GM12878 (cell line): ENCODE measurements at regions not wholly inside any gene's neighbourhood (a gene's known extent, or its start where the extent isn't known, plus 50 kb on each side); places are given as distances from the start of the nearest gene placed in this dataset.

Experiments
- ATAC-seq: fragments of 200-7000 bp; cut with Tn5 transposase; 3 replicates; pipeline ENCODE4 v1.9.1; 2020; ENCODE audit warnings: mild to moderate bottlenecking, moderate library complexity
- BruUV-seq: library from RNA; stranded (reverse); fragments of 400-500 nt; replicated peaks from 2 replicates; lab custom pipeline; 2021; lab: Mats Ljungman, UMichigan
- CTCF ChIA-PET: fragments of 300-600 bp; sonication (Branson Sonifier 250); formaldehyde crosslinking; extraction: SDS; loops from one replicate; lab custom pipeline; 2021; ENCODE audit warnings: inconsistent platforms; lab: Yijun Ruan, JAX
- POLR2A ChIA-PET: fragments of 350-600 bp; formaldehyde crosslinking; extraction: SDS; loops from one replicate; lab custom pipeline; 2021; ENCODE audit warnings: inconsistent platforms; lab: Charles Lee
- RAD21 ChIA-PET: fragments of 300-600 bp; sonication (Branson Sonifier 250); formaldehyde crosslinking; loops from one replicate; lab custom pipeline; 2023; ENCODE audit warnings: antibody characterized with exemption; ENCODE audit not compliant: unreplicated experiment; lab: Charles Lee
- SMC1A ChIA-PET: fragments of 300-600 bp; sonication (Branson Sonifier 250); formaldehyde crosslinking; loops from one replicate; lab custom pipeline; 2023; ENCODE audit not compliant: unreplicated experiment, uncharacterized antibody; lab: Charles Lee
- DNase-seq: peaks from one replicate; pipeline ENCODE4 v3.0.0-alpha.2; 2011; ENCODE audit warnings: low read depth, low spot score
- FAIRE-seq: peaks from 3 replicates; lab custom pipeline; 2011; peaks lifted over from hg19 to GRCh38; lab: Jason Lieb, UNC
- H2AFZ ChIP-seq: 2 replicates; pipeline ENCODE4 v1.6.0; 2011; ENCODE audit warnings: low read depth, low read length, control low read depth; ENCODE audit not compliant: control insufficient read depth
- H3K27ac ChIP-seq: 2 replicates; pipeline ENCODE4 v1.5.1; 2011; ENCODE audit warnings: control low read depth; ENCODE audit not compliant: control insufficient read depth, insufficient read depth
- H3K27me3 ChIP-seq, 2 experiments: replicated peaks in 1 of 2; 2 replicates each; pipeline versions ENCODE4 v1.6.0 to v1.6.1; 2011; ENCODE audit warnings: low read length in 1 of 2; ENCODE audit not compliant: control insufficient read depth in 2 of 2, insufficient read depth in 2 of 2
- H3K36me3 ChIP-seq, 2 experiments: 2 replicates each; pipeline ENCODE4 v1.5.1; 2011; ENCODE audit warnings: low read length in 1 of 2; ENCODE audit not compliant: control insufficient read depth in 2 of 2, insufficient read depth in 2 of 2
- H3K4me1 ChIP-seq: 2 replicates; pipeline ENCODE4 v1.6.1; 2011; ENCODE audit warnings: mild to moderate bottlenecking, low read length, moderate library complexity, mixed read lengths; ENCODE audit not compliant: control insufficient read depth, insufficient read depth
- H3K4me2 ChIP-seq: 2 replicates; pipeline ENCODE4 v1.6.0; 2011; ENCODE audit warnings: control low read depth; ENCODE audit not compliant: control insufficient read depth, insufficient read depth
- H3K4me3 ChIP-seq: fragments of 200-600 bp; sonication (generic); 2 replicates; pipeline ENCODE4 v1.5.1; 2016
- H3K79me2 ChIP-seq: 2 replicates; pipeline ENCODE4 v1.6.0; 2011; ENCODE audit warnings: low read length; ENCODE audit not compliant: control insufficient read depth, insufficient read depth
- H3K9ac ChIP-seq: 2 replicates; pipeline ENCODE4 v1.8.0; 2011; ENCODE audit warnings: low read length, control low read depth, mixed read lengths; ENCODE audit not compliant: control insufficient read depth, insufficient read depth
- H3K9me3 ChIP-seq: replicated peaks from 3 replicates; pipeline ENCODE4 v1.5.1; 2011; ENCODE audit warnings: mild to moderate bottlenecking, low read length; ENCODE audit not compliant: control insufficient read depth, insufficient read depth
- H4K20me1 ChIP-seq: 2 replicates; pipeline ENCODE4 v1.6.0; 2011; ENCODE audit not compliant: control insufficient read depth, insufficient read depth
- CBX5 ChIP-seq: sonication (generic); IDR thresholded peaks from 2 replicates; pipeline ENCODE4 v1.6.1; 2016; ENCODE audit warnings: low read depth, moderate library complexity, mild to moderate bottlenecking, inconsistent platforms
- CHD2 ChIP-seq: IDR thresholded peaks from 2 replicates; pipeline ENCODE4 v1.6.1; 2011; ENCODE audit warnings: low read depth, low read length, improper control_type of control experiment, borderline replicate concordance
- DPF2 ChIP-seq: fragments of 450-650 bp; IDR thresholded peaks from 2 replicates; pipeline ENCODE4 v1.6.1; 2017; ENCODE audit warnings: mild to moderate bottlenecking
- HSF1 ChIP-seq: fragments of 150-350 bp; IDR thresholded peaks from 2 replicates; pipeline ENCODE4 v1.6.1; 2014; ENCODE audit warnings: mild to moderate bottlenecking, low read depth, low read length
- JUND ChIP-seq: IDR thresholded peaks from 2 replicates; pipeline ENCODE4 v1.6.1; 2012; ENCODE audit warnings: low read depth, mild to moderate bottlenecking, low read length, improper control_type of control experiment, moderate library complexity
- KAT2A ChIP-seq: conservative IDR thresholded peaks from 2 replicates; pipeline ENCODE4 v1.6.1; 2011; ENCODE audit warnings: low read depth, low read length; ENCODE audit not compliant: control insufficient read depth
- MEF2A ChIP-seq: IDR thresholded peaks from 2 replicates; pipeline ENCODE4 v1.6.1; 2011; ENCODE audit warnings: low read depth, mild to moderate bottlenecking, low read length, moderate library complexity; ENCODE audit not compliant: insufficient read depth
- MTA2 ChIP-seq: fragments of 450-650 bp; IDR thresholded peaks from 2 replicates; pipeline ENCODE4 v1.6.1; 2016; ENCODE audit warnings: low read depth, mild to moderate bottlenecking, moderate library complexity
- NR2F1 ChIP-seq: fragments of 450-650 bp; conservative IDR thresholded peaks from 2 replicates; pipeline ENCODE4 v1.6.1; 2017; ENCODE audit warnings: mild to moderate bottlenecking
- PAX8 ChIP-seq: fragments of 450-650 bp; IDR thresholded peaks from 2 replicates; pipeline ENCODE4 v1.6.1; 2017; ENCODE audit warnings: mild to moderate bottlenecking, moderate library complexity
- POLR2AphosphoS2 ChIP-seq: IDR thresholded peaks from 2 replicates; pipeline ENCODE4 v1.6.1; 2011; ENCODE audit warnings: low read depth, mild to moderate bottlenecking, low read length, improper control_type of control experiment, moderate library complexity
- SMARCA5 ChIP-seq: fragments of 450-650 bp; IDR thresholded peaks from 2 replicates; pipeline ENCODE4 v1.6.1; 2017; ENCODE audit warnings: mild to moderate bottlenecking
- WRNIP1 ChIP-seq: IDR thresholded peaks from 2 replicates; pipeline ENCODE4 v1.6.1; 2011; ENCODE audit warnings: low read depth, low read length, improper control_type of control experiment, borderline replicate concordance
- ZNF207 ChIP-seq: fragments of 450-650 bp; IDR thresholded peaks from 2 replicates; pipeline ENCODE4 v1.6.1; 2014; ENCODE audit warnings: antibody characterized with exemption, mild to moderate bottlenecking, borderline replicate concordance
- WGBS: methylation state at CpG from one replicate; pipeline ENCODE4 v1.1.6; 2016; ENCODE audit warnings: low lambda C conversion rate; ENCODE audit not compliant: insufficient replicate concordance, insufficient coverage; ENCODE audit errors: missing lambda C conversion rate; 5-methylcytosine and 5-hydroxymethylcytosine counted together
- in situ Hi-C: fragments of 300-500 bp; cut with MboI; formaldehyde crosslinking; loops from 9 replicates; pipeline ENCODE4 v1.14.3; 2018; ENCODE audit warnings: mixed read lengths
- intact Hi-C: fragments of 100-400 bp; cut with micrococcal nuclease; formaldehyde crosslinking; loops from one replicate; pipeline ENCODE4 v1.14.2; 2022; ENCODE audit not compliant: unreplicated experiment
- TF ChIP-seq, protein P1 (sequence below): IDR thresholded peaks from 2 replicates; pipeline ENCODE4 v1.6.1; 2011; ENCODE audit warnings: borderline replicate concordance, low read depth, mild to moderate bottlenecking, moderate library complexity, mixed read lengths, low read length; ENCODE audit not compliant: insufficient read depth; ENCODE audit errors: extremely low read length
- TF ChIP-seq, protein P2 (sequence below): IDR thresholded peaks from 2 replicates; pipeline ENCODE4 v1.6.1; 2011; ENCODE audit warnings: low read depth, mild to moderate bottlenecking, low read length, moderate library complexity, borderline replicate concordance; ENCODE audit errors: extremely low read depth
- TF ChIP-seq, protein P3 (sequence below): fragments of 450-650 bp; IDR thresholded peaks from 2 replicates; pipeline ENCODE4 v1.6.1; 2017; ENCODE audit warnings: antibody characterized with exemption, mild to moderate bottlenecking, moderate library complexity

GRCh38 chr9:16171911-16172310, 619.1 kb downstream of the CCDC171 start (continued):
- TF ChIP-seq, protein P1, sequence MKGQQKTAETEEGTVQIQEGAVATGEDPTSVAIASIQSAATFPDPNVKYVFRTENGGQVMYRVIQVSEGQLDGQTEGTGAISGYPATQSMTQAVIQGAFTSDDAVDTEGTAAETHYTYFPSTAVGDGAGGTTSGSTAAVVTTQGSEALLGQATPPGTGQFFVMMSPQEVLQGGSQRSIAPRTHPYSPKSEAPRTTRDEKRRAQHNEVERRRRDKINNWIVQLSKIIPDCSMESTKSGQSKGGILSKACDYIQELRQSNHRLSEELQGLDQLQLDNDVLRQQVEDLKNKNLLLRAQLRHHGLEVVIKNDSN = no peak

- Histone ChIP-seq H3K36me3 (no peaks in the 10 kb centered on the region), H3K9ac (no peak overlapping the region), H3K27me3 (no peaks in the 10 kb centered on the region), H3K4me3 (no peak overlapping the region), H3K9me3 (no peaks in the 10 kb centered on the region), H3K27ac (no peak overlapping the region), H4K20me1 (no peaks in the 10 kb centered on the region), H3K79me2 (no peaks in the 10 kb centered on the region), H2AFZ (no peak overlapping the region), H3K4me2 (no peak overlapping the region), H3K4me1 (no peaks in the 10 kb centered on the region)
- ChIA-PET POLR2A (no interaction called here), CTCF (interaction anchor here (0.9 kb wide), 1 partner anchor 10 kb away, joined by 3 read pairs; no protein-coding TSS in a partner anchor), RAD21 (no interaction called here), SMC1A (no interaction called here)
- intact Hi-C loops = no loop called here
- BruUV-seq = no TSS peak
- WGBS = 0% methylated on average over 5 of the region's 5 CpGs
- no peak for ATAC-seq
- TF ChIP-seq, protein P2, sequence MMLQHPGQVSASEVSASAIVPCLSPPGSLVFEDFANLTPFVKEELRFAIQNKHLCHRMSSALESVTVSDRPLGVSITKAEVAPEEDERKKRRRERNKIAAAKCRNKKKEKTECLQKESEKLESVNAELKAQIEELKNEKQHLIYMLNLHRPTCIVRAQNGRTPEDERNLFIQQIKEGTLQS = no peak
- TF ChIP-seq PAX8 (no peak), CHD2 (no peak), ZNF207 (no peak), NR2F1 (no peak), MTA2 (no peak), POLR2AphosphoS2 (no peak), KAT2A (no peak), DPF2 (no peak), WRNIP1 (no peak), JUND (no peak), MEF2A (no peak), HSF1 (no peak), CBX5 (no peak), SMARCA5 (no peak)
- TF ChIP-seq, protein P3, sequence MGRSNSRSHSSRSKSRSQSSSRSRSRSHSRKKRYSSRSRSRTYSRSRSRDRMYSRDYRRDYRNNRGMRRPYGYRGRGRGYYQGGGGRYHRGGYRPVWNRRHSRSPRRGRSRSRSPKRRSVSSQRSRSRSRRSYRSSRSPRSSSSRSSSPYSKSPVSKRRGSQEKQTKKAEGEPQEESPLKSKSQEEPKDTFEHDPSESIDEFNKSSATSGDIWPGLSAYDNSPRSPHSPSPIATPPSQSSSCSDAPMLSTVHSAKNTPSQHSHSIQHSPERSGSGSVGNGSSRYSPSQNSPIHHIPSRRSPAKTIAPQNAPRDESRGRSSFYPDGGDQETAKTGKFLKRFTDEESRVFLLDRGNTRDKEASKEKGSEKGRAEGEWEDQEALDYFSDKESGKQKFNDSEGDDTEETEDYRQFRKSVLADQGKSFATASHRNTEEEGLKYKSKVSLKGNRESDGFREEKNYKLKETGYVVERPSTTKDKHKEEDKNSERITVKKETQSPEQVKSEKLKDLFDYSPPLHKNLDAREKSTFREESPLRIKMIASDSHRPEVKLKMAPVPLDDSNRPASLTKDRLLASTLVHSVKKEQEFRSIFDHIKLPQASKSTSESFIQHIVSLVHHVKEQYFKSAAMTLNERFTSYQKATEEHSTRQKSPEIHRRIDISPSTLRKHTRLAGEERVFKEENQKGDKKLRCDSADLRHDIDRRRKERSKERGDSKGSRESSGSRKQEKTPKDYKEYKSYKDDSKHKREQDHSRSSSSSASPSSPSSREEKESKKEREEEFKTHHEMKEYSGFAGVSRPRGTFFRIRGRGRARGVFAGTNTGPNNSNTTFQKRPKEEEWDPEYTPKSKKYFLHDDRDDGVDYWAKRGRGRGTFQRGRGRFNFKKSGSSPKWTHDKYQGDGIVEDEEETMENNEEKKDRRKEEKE = no peak
- in situ Hi-C loops = no loop called here
- FAIRE-seq = no peak
- no peak for DNase-seq
These were observed 620.0 kb downstream of the CCDC171 start for GRCh38 chr9:16172796-16173195.
